Osteoblast (primary cell): ENCODE measurements at regions not wholly inside any gene's neighbourhood (a gene's known extent, or its start where the extent isn't known, plus 50 kb on each side); places are given as distances from the start of the nearest gene placed in this dataset.

Experiments
- DNase-seq: peaks from one replicate; pipeline ENCODE4 v3.0.0; 2011; ENCODE audit warnings: low spot score, mixed read lengths; ENCODE audit not compliant: insufficient read length; ENCODE audit errors: missing footprints
- H2AFZ ChIP-seq: 2 replicates; pipeline ENCODE4 v1.6.0; 2011; ENCODE audit warnings: mild to moderate bottlenecking, low read length
- H3K27ac ChIP-seq: 2 replicates; pipeline ENCODE4 v1.5.1; 2011; ENCODE audit warnings: mild to moderate bottlenecking, low read depth, low read length, moderate library complexity
- H3K27me3 ChIP-seq: 2 replicates; pipeline ENCODE4 v1.6.0; 2012; ENCODE audit warnings: mild to moderate bottlenecking, control low read depth, inconsistent platforms, low read length, moderate library complexity; ENCODE audit not compliant: insufficient read depth
- H3K36me3 ChIP-seq: 2 replicates; pipeline ENCODE4 v1.5.1; 2011; ENCODE audit warnings: mild to moderate bottlenecking, low read length, control low read depth, moderate library complexity; ENCODE audit not compliant: insufficient read depth
- H3K4me1 ChIP-seq: 2 replicates; pipeline ENCODE4 v1.5.1; 2011; ENCODE audit warnings: mild to moderate bottlenecking, low read length, control low read depth, moderate library complexity; ENCODE audit not compliant: insufficient read depth
- H3K4me2 ChIP-seq: 2 replicates; pipeline ENCODE4 v1.6.0; 2011; ENCODE audit warnings: mild to moderate bottlenecking, low read length; ENCODE audit not compliant: insufficient read depth
- H3K4me3 ChIP-seq: fragments of 200-600 bp; sonication (generic); 3 replicates; pipeline ENCODE4 v1.5.1; 2012; ENCODE audit warnings: mild to moderate bottlenecking, low read length, inconsistent platforms; ENCODE audit not compliant: insufficient read depth
- H3K79me2 ChIP-seq: 2 replicates; pipeline ENCODE4 v1.6.0; 2012; ENCODE audit warnings: mild to moderate bottlenecking, low read length, control low read depth, inconsistent platforms; ENCODE audit not compliant: insufficient read depth
- H3K9me3 ChIP-seq: 2 replicates; pipeline ENCODE4 v1.5.1; 2011; ENCODE audit warnings: low read depth, low read length, control low read depth
- H4K20me1 ChIP-seq: 2 replicates; pipeline ENCODE4 v1.6.0; 2012; ENCODE audit warnings: mild to moderate bottlenecking, low read length, control low read depth; ENCODE audit not compliant: insufficient read depth
- TF ChIP-seq, protein P1 (sequence below): IDR thresholded peaks from 2 replicates; pipeline ENCODE4 v1.5.1; 2011; ENCODE audit warnings: mild to moderate bottlenecking, low read depth, low read length, moderate library complexity; ENCODE audit errors: extremely low read depth

DNA sequence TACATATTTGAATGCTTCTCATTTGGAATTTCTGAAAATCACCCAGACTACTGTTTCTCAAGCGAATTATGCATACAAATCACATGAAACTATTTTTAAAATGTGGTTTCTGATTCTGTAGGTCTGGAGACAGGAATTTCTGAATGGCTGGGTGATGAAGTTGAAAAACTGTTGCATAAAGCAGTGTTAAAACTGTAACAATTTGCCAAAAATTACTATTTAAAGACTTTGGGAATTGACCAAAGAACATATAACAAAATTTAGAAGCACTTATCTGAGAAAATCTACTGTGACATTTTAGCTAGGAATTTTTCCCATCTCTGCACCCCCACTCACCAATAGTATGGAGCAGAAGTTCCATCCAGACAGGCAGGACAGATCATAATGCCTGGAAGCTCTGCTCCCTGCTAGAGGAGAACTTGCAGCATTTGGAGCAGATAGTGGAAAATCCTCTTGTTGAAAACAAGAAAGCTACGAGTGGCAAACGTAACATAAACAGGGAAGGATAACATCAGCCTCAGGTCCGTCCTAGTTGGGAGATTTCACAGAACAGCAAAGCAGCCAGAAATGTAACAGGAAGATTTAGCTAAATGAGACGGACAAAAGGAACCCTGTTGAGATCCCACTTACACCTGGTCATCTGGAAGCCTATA lies 132.3 kb upstream of the MCTP2 start:
- Histone ChIP-seq H3K27ac (no peak overlapping the region), H2AFZ (no peak overlapping the region), H3K4me1 (no peaks in the 10 kb centered on the region), H3K4me3 (no peak overlapping the region), H3K9me3 (no peaks in the 10 kb centered on the region), H3K79me2 (no peaks in the 10 kb centered on the region), H3K27me3 (no peaks in the 10 kb centered on the region), H3K4me2 (no peak overlapping the region), H4K20me1 (no peaks in the 10 kb centered on the region), H3K36me3 (no peaks in the 10 kb centered on the region)
- TF ChIP-seq, protein P1, sequence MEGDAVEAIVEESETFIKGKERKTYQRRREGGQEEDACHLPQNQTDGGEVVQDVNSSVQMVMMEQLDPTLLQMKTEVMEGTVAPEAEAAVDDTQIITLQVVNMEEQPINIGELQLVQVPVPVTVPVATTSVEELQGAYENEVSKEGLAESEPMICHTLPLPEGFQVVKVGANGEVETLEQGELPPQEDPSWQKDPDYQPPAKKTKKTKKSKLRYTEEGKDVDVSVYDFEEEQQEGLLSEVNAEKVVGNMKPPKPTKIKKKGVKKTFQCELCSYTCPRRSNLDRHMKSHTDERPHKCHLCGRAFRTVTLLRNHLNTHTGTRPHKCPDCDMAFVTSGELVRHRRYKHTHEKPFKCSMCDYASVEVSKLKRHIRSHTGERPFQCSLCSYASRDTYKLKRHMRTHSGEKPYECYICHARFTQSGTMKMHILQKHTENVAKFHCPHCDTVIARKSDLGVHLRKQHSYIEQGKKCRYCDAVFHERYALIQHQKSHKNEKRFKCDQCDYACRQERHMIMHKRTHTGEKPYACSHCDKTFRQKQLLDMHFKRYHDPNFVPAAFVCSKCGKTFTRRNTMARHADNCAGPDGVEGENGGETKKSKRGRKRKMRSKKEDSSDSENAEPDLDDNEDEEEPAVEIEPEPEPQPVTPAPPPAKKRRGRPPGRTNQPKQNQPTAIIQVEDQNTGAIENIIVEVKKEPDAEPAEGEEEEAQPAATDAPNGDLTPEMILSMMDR: no peak
- no peak for DNase-seq

DNA sequence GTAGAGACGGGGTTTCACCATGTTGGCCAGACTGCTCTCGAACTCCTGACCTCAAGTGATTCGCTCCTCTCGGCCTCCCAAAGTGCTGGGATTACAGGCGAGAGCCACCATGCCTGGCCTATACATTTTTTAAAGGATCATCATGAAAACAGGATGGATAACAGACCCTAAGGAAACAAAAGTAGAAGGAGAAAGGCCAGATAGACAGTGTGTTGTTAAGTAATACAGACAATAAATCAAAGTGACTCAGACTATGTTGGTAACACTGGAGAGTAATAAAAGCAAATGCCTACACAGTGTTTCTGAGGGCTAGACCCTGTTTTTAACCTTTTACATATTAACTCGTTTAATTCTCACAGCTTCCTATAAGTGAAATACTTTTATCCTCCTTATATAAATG lies 133.8 kb upstream of the MCTP2 start:
- Histone ChIP-seq H3K4me2 (no peak overlapping the region), H2AFZ (no peak overlapping the region), H3K4me3 (no peak overlapping the region), H3K9me3 (no peaks in the 10 kb centered on the region), H3K27ac (no peak overlapping the region), H3K4me1 (no peaks in the 10 kb centered on the region), H3K27me3 (no peaks in the 10 kb centered on the region), H3K79me2 (no peaks in the 10 kb centered on the region), H4K20me1 (no peaks in the 10 kb centered on the region), H3K36me3 (no peaks in the 10 kb centered on the region)
- TF ChIP-seq, protein P1: no peak
- DNase-seq: no peak

DNA sequence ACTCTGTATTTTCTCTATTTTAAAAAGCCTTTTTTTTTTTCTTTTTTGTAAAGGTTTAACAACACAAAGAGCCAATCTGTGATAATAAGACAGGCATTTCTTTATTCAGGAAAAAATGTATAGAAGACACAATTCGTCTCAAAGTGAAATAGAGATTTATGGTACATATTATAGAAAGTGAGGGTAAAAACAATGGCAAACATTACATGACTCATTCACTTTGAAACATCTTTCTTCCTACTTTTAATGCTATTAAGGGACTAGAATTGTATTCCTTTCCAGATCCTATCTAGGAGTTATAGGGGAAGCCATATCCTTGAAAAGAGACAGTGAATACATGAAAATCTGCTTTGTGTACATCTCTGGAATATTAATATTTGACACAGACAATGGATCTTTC lies 137.1 kb upstream of the MCTP2 start:
- Histone ChIP-seq H3K36me3 (no peaks in the 10 kb centered on the region), H3K4me1 (no peaks in the 10 kb centered on the region), H3K4me3 (no peak overlapping the region), H3K4me2 (no peak overlapping the region), H3K27me3 (no peaks in the 10 kb centered on the region), H2AFZ (no peak overlapping the region), H3K79me2 (no peaks in the 10 kb centered on the region), H3K27ac (no peak overlapping the region), H4K20me1 (no peaks in the 10 kb centered on the region), H3K9me3 (no peaks in the 10 kb centered on the region)
- DNase-seq: no peak
- TF ChIP-seq, protein P1: no peak

DNA sequence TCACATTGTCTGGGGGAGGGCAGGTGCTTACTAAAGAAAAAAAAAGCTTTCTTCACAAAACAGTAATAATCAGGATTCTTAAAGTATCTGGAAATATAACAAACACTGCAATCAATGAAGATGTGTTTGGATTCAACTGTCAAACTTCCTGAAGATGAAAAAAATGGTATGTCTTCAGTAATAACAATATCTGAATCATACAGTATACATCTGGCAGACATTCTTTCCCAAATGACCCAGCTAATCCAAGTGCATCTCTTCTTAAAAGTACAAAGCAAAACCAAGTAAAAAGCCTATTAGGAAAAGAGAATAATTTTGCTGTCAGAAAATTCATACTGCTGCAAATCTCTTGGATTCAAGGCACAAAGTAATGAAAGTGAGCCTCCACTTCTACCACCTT lies 145.0 kb upstream of the MCTP2 start:
- H3K27me3 ChIP-seq: no peaks in the 10 kb centered on the region
- H3K36me3 ChIP-seq: no peaks in the 10 kb centered on the region
- no peak overlapping the region for H3K4me3 ChIP-seq
- H3K4me2 ChIP-seq: no peak overlapping the region
- H3K9me3 ChIP-seq: no peaks in the 10 kb centered on the region
- H3K27ac ChIP-seq: no peak overlapping the region
- TF ChIP-seq, protein P1: no peak
- no peak for DNase-seq
- no peaks in the 10 kb centered on the region for H4K20me1 ChIP-seq
- no peaks in the 10 kb centered on the region for H3K4me1 ChIP-seq
- no peaks in the 10 kb centered on the region for H3K79me2 ChIP-seq
- H2AFZ ChIP-seq: no peak overlapping the region
